Liver (tissue), 8 donors: ENCODE measurements at regions not wholly inside any gene's neighbourhood (a gene's known extent, or its start where the extent isn't known, plus 50 kb on each side); places are given as distances from the start of the nearest gene placed in this dataset.

ENCODE experiments used
- DNase-seq: peaks from one replicate; pipeline ENCODE4 v3.0.0-alpha.2; 2017; ENCODE audit warnings: low spot score
- H3K27ac ChIP-seq, 2 donors: one replicate each; pipeline ENCODE4 v1.7.0; 2013; ENCODE audit warnings: inconsistent platforms in 2 of 2, low read length in 2 of 2, control low read depth in 1 of 2, low read depth in 1 of 2, mild to moderate bottlenecking in 1 of 2
- H3K27me3 ChIP-seq, 4 donors: one replicate each; pipeline versions ENCODE4 v1.6.1 to v1.7.0; 2013; ENCODE audit warnings: low read length in 3 of 4, inconsistent platforms in 1 of 4, mild to moderate bottlenecking in 1 of 4, moderate library complexity in 1 of 4; ENCODE audit not compliant: control insufficient read depth in 4 of 4, insufficient read depth in 4 of 4
- H3K36me3 ChIP-seq, 4 donors: one replicate each; pipeline versions ENCODE4 v1.6.1 to v1.7.0; 2013; ENCODE audit warnings: low read length in 3 of 4, mild to moderate bottlenecking in 3 of 4, low read depth in 1 of 4, moderate library complexity in 1 of 4; ENCODE audit not compliant: control insufficient read depth in 4 of 4, insufficient read depth in 3 of 4
- H3K4me1 ChIP-seq, 4 donors: one replicate each; pipeline versions ENCODE4 v1.6.1 to v1.7.0; 2013; ENCODE audit warnings: low read length in 3 of 4, mild to moderate bottlenecking in 3 of 4, moderate library complexity in 1 of 4; ENCODE audit not compliant: control insufficient read depth in 4 of 4, insufficient read depth in 4 of 4
- H3K4me3 ChIP-seq, 3 donors: one replicate each; pipeline versions ENCODE4 v1.6.1 to v1.7.0; 2013; ENCODE audit warnings: low read length in 3 of 3, control low read depth in 1 of 3, low read depth in 1 of 3, mild to moderate bottlenecking in 1 of 3
- H3K9ac ChIP-seq, 2 donors: one replicate each; pipeline ENCODE4 v1.7.0; 2013; ENCODE audit warnings: low read length in 2 of 2, mild to moderate bottlenecking in 2 of 2, moderate library complexity in 2 of 2, control low read depth in 1 of 2, low read depth in 1 of 2
- H3K9me3 ChIP-seq, 4 donors: one replicate each; pipeline versions ENCODE4 v1.6.1 to v1.7.0; 2013; ENCODE audit warnings: low read length in 3 of 4; ENCODE audit not compliant: control insufficient read depth in 4 of 4
- ATF3 ChIP-seq: IDR thresholded peaks from 2 replicates; pipeline ENCODE4 v1.6.1; 2016; ENCODE audit warnings: antibody characterized with exemption
- CTCF ChIP-seq: fragments of 150-350 bp; IDR thresholded peaks from 2 replicates; pipeline ENCODE4 v1.5.1; 2017; ENCODE audit warnings: improper control_type of control experiment, low read depth, low read length; ENCODE audit not compliant: missing input control
- EGR1 ChIP-seq, 2 donors: IDR thresholded peaks; 2 replicates each; pipeline ENCODE4 v1.6.1; 2016 to 2018; ENCODE audit warnings: antibody characterized with exemption in 2 of 2, low read depth in 2 of 2
- FOXA1 ChIP-seq: IDR thresholded peaks from 2 replicates; pipeline ENCODE4 v1.6.1; 2016; ENCODE audit warnings: antibody characterized with exemption
- FOXA2 ChIP-seq: IDR thresholded peaks from 2 replicates; pipeline ENCODE4 v1.6.1; 2016; ENCODE audit warnings: antibody characterized with exemption
- GABPA ChIP-seq, 2 donors: IDR thresholded peaks in 1 of 2; conservative IDR thresholded peaks in 1 of 2; 2 replicates each; pipeline ENCODE4 v1.6.1; 2016; ENCODE audit warnings: antibody characterized with exemption in 2 of 2, mild to moderate bottlenecking in 1 of 2, moderate library complexity in 1 of 2
- HNF4A ChIP-seq, 2 donors: conservative IDR thresholded peaks; 2 replicates each; pipeline ENCODE4 v1.6.1; 2016; ENCODE audit warnings: antibody characterized with exemption in 2 of 2, mild to moderate bottlenecking in 2 of 2
- HNF4G ChIP-seq: IDR thresholded peaks from 2 replicates; pipeline ENCODE4 v1.6.1; 2016; ENCODE audit warnings: antibody characterized with exemption
- JUND ChIP-seq, 2 donors: IDR thresholded peaks; 2 replicates each; pipeline ENCODE4 v1.6.1; 2016; ENCODE audit warnings: antibody characterized with exemption in 2 of 2
- MAX ChIP-seq: IDR thresholded peaks from 2 replicates; pipeline ENCODE4 v1.6.1; 2016; ENCODE audit warnings: antibody characterized with exemption
- NR2F2 ChIP-seq: IDR thresholded peaks from 2 replicates; pipeline ENCODE4 v1.6.1; 2016; ENCODE audit warnings: antibody characterized with exemption
- RAD21 ChIP-seq, 2 donors: IDR thresholded peaks; 2 replicates each; pipeline ENCODE4 v1.6.1; 2016; ENCODE audit warnings: antibody characterized with exemption in 2 of 2, mild to moderate bottlenecking in 2 of 2
- REST ChIP-seq: IDR thresholded peaks from 2 replicates; pipeline ENCODE4 v1.6.1; 2016; ENCODE audit warnings: antibody characterized with exemption, mild to moderate bottlenecking
- RXRA ChIP-seq, 2 donors: IDR thresholded peaks; 2 replicates each; pipeline ENCODE4 v1.6.1; 2017 to 2018; ENCODE audit warnings: antibody characterized with exemption in 2 of 2, mild to moderate bottlenecking in 1 of 2
- SP1 ChIP-seq: IDR thresholded peaks from 2 replicates; pipeline ENCODE4 v1.6.1; 2018; ENCODE audit warnings: antibody characterized with exemption, mild to moderate bottlenecking
- TAF1 ChIP-seq: conservative IDR thresholded peaks from 2 replicates; pipeline ENCODE4 v1.6.1; 2016; ENCODE audit warnings: antibody characterized with exemption, mild to moderate bottlenecking
- YY1 ChIP-seq: IDR thresholded peaks from 2 replicates; pipeline ENCODE4 v1.6.1; 2016; ENCODE audit warnings: antibody characterized with exemption, mild to moderate bottlenecking
- ZBTB33 ChIP-seq: IDR thresholded peaks from 2 replicates; pipeline ENCODE4 v1.6.1; 2016; ENCODE audit warnings: antibody characterized with exemption
- WGBS: extraction: QIAGEN DNeasy Blood & Tissue Kit; methylation state at CpG from one replicate; pipeline ENCODE4 v1.1.7; 2013; 5-methylcytosine and 5-hydroxymethylcytosine counted together
- donor health status: healthy.
- donor health status: healthy.
- donor health status: healthy.
- donor health status: healthy.
- donor health status: healthy.

- no peak overlapping the region for H3K27ac ChIP-seq
- H3K9me3 ChIP-seq: no peaks in the 10 kb centered on the region
- H3K4me3 ChIP-seq: no peak overlapping the region
- no peaks in the 10 kb centered on the region for H3K36me3 ChIP-seq
- no peaks in the 10 kb centered on the region for H3K27me3 ChIP-seq
- no peak for DNase-seq
- WGBS: 22% methylated on average over 1 of the region's 1 CpG
- TF ChIP-seq HNF4A (conservative IDR thresholded peaks at IDR 0.05): no peak
- TF ChIP-seq MAX: no peak
- no peak for TF ChIP-seq RAD21 (IDR thresholded peaks at IDR 0.05)
- TF ChIP-seq HNF4G: no peak
- no peak for TF ChIP-seq REST
- TF ChIP-seq ZBTB33: no peak
- TF ChIP-seq TAF1: no peak
- no peak for TF ChIP-seq ATF3
- no peak for TF ChIP-seq NR2F2
- no peak for TF ChIP-seq RXRA (IDR thresholded peaks at IDR 0.05)
- TF ChIP-seq CTCF: no peak
- no peak for TF ChIP-seq GABPA (IDR thresholded peaks at IDR 0.05 in 1 of 2, conservative IDR thresholded peaks at IDR 0.05 in 1 of 2)
- TF ChIP-seq SP1: no peak
- TF ChIP-seq FOXA1: no peak
- no peak for TF ChIP-seq JUND (IDR thresholded peaks at IDR 0.05)
- no peak for TF ChIP-seq FOXA2
- no peak for TF ChIP-seq EGR1 (IDR thresholded peaks at IDR 0.05; ENCODE audit: low read depth in 2 of 2)
- no peak for TF ChIP-seq YY1
- H3K9ac ChIP-seq: no peak overlapping the region
- H3K4me1 ChIP-seq: no peaks in the 10 kb centered on the region
These were observed 415.9 kb downstream of the GRB14 start for GRCh38 chr2:164205347-164205746.
